ENCODE measurements at regions not wholly inside any gene's neighbourhood (a gene's known extent, or its start where the extent isn't known, plus 50 kb on each side); places are given as distances from the start of the nearest gene placed in this dataset.

DNA sequence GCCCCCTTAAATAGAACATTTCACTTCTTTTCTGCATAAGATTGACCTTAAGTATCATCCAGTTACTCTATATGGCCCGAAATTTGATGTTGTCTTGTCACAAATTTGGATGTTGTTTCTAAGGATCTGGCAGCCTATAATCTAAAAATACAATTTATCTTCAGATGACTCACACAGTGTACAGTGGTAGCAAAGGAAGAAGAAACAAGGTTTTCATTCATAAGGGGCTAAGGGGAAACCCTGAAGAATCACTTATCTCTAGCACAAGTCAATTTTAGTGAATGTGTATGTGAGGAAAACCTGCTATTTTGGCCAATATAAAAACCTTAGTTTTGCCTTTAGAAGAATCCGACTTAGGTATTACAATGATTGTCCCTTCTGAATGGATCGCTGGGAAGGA, 606.3 kb upstream of the LRFN5 start:
- TF ChIP-seq, protein P1, sequence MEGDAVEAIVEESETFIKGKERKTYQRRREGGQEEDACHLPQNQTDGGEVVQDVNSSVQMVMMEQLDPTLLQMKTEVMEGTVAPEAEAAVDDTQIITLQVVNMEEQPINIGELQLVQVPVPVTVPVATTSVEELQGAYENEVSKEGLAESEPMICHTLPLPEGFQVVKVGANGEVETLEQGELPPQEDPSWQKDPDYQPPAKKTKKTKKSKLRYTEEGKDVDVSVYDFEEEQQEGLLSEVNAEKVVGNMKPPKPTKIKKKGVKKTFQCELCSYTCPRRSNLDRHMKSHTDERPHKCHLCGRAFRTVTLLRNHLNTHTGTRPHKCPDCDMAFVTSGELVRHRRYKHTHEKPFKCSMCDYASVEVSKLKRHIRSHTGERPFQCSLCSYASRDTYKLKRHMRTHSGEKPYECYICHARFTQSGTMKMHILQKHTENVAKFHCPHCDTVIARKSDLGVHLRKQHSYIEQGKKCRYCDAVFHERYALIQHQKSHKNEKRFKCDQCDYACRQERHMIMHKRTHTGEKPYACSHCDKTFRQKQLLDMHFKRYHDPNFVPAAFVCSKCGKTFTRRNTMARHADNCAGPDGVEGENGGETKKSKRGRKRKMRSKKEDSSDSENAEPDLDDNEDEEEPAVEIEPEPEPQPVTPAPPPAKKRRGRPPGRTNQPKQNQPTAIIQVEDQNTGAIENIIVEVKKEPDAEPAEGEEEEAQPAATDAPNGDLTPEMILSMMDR (IDR thresholded peaks at IDR 0.05) = no peak
- TF ChIP-seq POLR2A (IDR thresholded peaks at IDR 0.05) (no peak), POLR2AphosphoS5 (IDR thresholded peaks at IDR 0.05) (no peak)

All from stomach (tissue), 4 donors.